HEK293 (cell line): ENCODE measurements at regions not wholly inside any gene's neighbourhood (a gene's known extent, or its start where the extent isn't known, plus 50 kb on each side); places are given as distances from the start of the nearest gene placed in this dataset.

Experiments used
- CTCF ChIA-PET: fragments of 350-600 bp; formaldehyde crosslinking; extraction: SDS; loops from one replicate; lab custom pipeline; 2021; ENCODE audit warnings: antibody characterized with exemption; lab: Yijun Ruan, JAX
- POLR2A ChIA-PET: fragments of 300-600 bp; formaldehyde crosslinking; extraction: SDS; loops from one replicate; lab custom pipeline; 2020; ENCODE audit warnings: antibody characterized with exemption, inconsistent platforms; lab: Yijun Ruan, JAX
- H3K27ac ChIP-seq: fragments of 200-500 bp; sonication (Bioruptor generic); 2 replicates; pipeline ENCODE4 v1.5.1; 2014; ENCODE audit warnings: low read depth, low read length, control low read depth, inconsistent platforms; ENCODE audit errors: extremely low read depth
- H3K36me3 ChIP-seq, 2 experiments: fragments of 200-500 bp in 1 of 2; sonication (Bioruptor generic) in 1 of 2; 1 replicate in 1 of 2; 2 replicates in 1 of 2; pipeline ENCODE4 v1.5.1; 2014 to 2017; ENCODE audit warnings: inconsistent platforms in 2 of 2, low read length in 2 of 2; ENCODE audit not compliant: control insufficient read depth in 2 of 2, insufficient read depth in 1 of 2
- H3K4me1 ChIP-seq: fragments of 200-500 bp; sonication (Bioruptor generic); 2 replicates; pipeline ENCODE4 v1.5.1; 2014; ENCODE audit warnings: mild to moderate bottlenecking, low read length, inconsistent platforms; ENCODE audit not compliant: control insufficient read depth, insufficient read depth
- H3K4me3 ChIP-seq: 2 replicates; pipeline ENCODE4 v1.5.1; 2011; ENCODE audit warnings: low read depth, mild to moderate bottlenecking, control low read depth, low read length, moderate library complexity
- H3K9me3 ChIP-seq: fragments of 200-500 bp; sonication (Bioruptor generic); 2 replicates; pipeline ENCODE4 v1.5.1; 2014; ENCODE audit warnings: low read depth, low read length, inconsistent platforms; ENCODE audit not compliant: control insufficient read depth, insufficient read depth
- TRIM28 ChIP-seq: IDR thresholded peaks from 2 replicates; pipeline ENCODE4 v1.6.1; 2011; ENCODE audit warnings: low read length, control low read depth, borderline replicate concordance
- ZBTB10 ChIP-seq: fragments of 450-650 bp; formaldehyde crosslinking; IDR thresholded peaks from 2 replicates; pipeline ENCODE4 v1.5.1; 2016; ENCODE audit warnings: missing biosample characterization, missing genetic modification characterization
- ZNF112 ChIP-seq: fragments of 450-650 bp; formaldehyde crosslinking; IDR thresholded peaks from 2 replicates; pipeline ENCODE4 v1.5.0; 2017; ENCODE audit warnings: missing biosample characterization, missing genetic modification characterization
- ZNF138 ChIP-seq: fragments of 450-650 bp; formaldehyde crosslinking; IDR thresholded peaks from 2 replicates; pipeline ENCODE4 v1.5.1; 2016; ENCODE audit warnings: missing biosample characterization, missing genetic modification characterization, borderline replicate concordance
- ZNF155 ChIP-seq: fragments of 450-650 bp; formaldehyde crosslinking; IDR thresholded peaks from 2 replicates; pipeline ENCODE4 v1.5.1; 2016; ENCODE audit warnings: missing biosample characterization, missing genetic modification characterization
- ZNF184 ChIP-seq: fragments of 450-650 bp; IDR thresholded peaks from 2 replicates; pipeline ENCODE4 v1.5.1; 2018; ENCODE audit warnings: missing biosample characterization, mild to moderate bottlenecking, missing genetic modification characterization
- ZNF211 ChIP-seq: fragments of 450-650 bp; formaldehyde crosslinking; IDR thresholded peaks from 2 replicates; pipeline ENCODE4 v1.5.1; 2016; ENCODE audit warnings: low read depth, missing biosample characterization, missing genetic modification characterization
- ZNF221 ChIP-seq: fragments of 450-650 bp; formaldehyde crosslinking; IDR thresholded peaks from 2 replicates; pipeline ENCODE4 v1.5.1; 2017; ENCODE audit warnings: missing biosample characterization, missing genetic modification characterization, borderline replicate concordance
- ZNF274 ChIP-seq, 2 experiments: fragments of 200-500 bp in 1 of 2; fragments of 450-650 bp in 1 of 2; sonication (Bioruptor generic) in 1 of 2; formaldehyde crosslinking in 1 of 2; IDR thresholded peaks; 2 replicates each; pipeline versions ENCODE4 v1.5.1 to v1.6.1; 2014 to 2016; ENCODE audit warnings: borderline replicate concordance in 1 of 2, inconsistent platforms in 1 of 2, low read length in 1 of 2, missing biosample characterization in 1 of 2, missing genetic modification characterization in 1 of 2
- ZNF416 ChIP-seq: fragments of 450-650 bp; formaldehyde crosslinking; IDR thresholded peaks from 2 replicates; pipeline ENCODE4 v1.5.1; 2016; ENCODE audit warnings: missing biosample characterization, missing genetic modification characterization
- ZNF426 ChIP-seq: fragments of 450-650 bp; formaldehyde crosslinking; IDR thresholded peaks from 2 replicates; pipeline ENCODE4 v1.5.1; 2017; ENCODE audit warnings: missing biosample characterization, missing genetic modification characterization, mild to moderate bottlenecking, inconsistent platforms, moderate library complexity
- ZNF473 ChIP-seq: fragments of 450-650 bp; formaldehyde crosslinking; IDR thresholded peaks from 2 replicates; pipeline ENCODE4 v1.5.1; 2017; ENCODE audit warnings: missing biosample characterization, missing genetic modification characterization
- ZNF549 ChIP-seq: fragments of 450-650 bp; IDR thresholded peaks from 2 replicates; pipeline ENCODE4 v1.5.1; 2018; ENCODE audit warnings: missing biosample characterization, missing genetic modification characterization, mild to moderate bottlenecking, inconsistent platforms, moderate library complexity
- ZNF560 ChIP-seq: fragments of 450-650 bp; formaldehyde crosslinking; IDR thresholded peaks from 2 replicates; pipeline ENCODE4 v1.5.1; 2017; ENCODE audit warnings: missing biosample characterization, missing genetic modification characterization, borderline replicate concordance
- ZNF664 ChIP-seq: fragments of 450-650 bp; formaldehyde crosslinking; IDR thresholded peaks from 2 replicates; pipeline ENCODE4 v1.5.1; 2016; ENCODE audit warnings: missing biosample characterization, missing genetic modification characterization
- TF ChIP-seq, protein P1 (sequence below): fragments of 450-650 bp; formaldehyde crosslinking; IDR thresholded peaks from 2 replicates; pipeline ENCODE4 v1.5.1; 2016; ENCODE audit warnings: missing biosample characterization, missing genetic modification characterization
- TF ChIP-seq, protein P2 (sequence below): fragments of 450-650 bp; formaldehyde crosslinking; conservative IDR thresholded peaks from 2 replicates; pipeline ENCODE4 v1.5.1; 2016; ENCODE audit warnings: low read depth, missing biosample characterization, missing genetic modification characterization

GRCh38 chr21:28207436-28208173 is 785.1 kb downstream of the LTN1 start:
- ChIA-PET CTCF (interaction anchor here (0.6 kb wide), 1 partner anchor 1270 kb away, joined by 3 read pairs; no protein-coding TSS in a partner anchor), POLR2A (no interaction called here)
- Histone ChIP-seq H3K36me3 (no peaks in the 10 kb centered on the region), H3K9me3 (no peaks in the 10 kb centered on the region; the same call in 1 of the 2 replicates), H3K4me1 (no peaks in the 10 kb centered on the region), H3K4me3 (no peak overlapping the region), H3K27ac (no peak overlapping the region)
- TF ChIP-seq ZNF155 (tag by site-specific recombination) (no peak), ZNF473 (tag by site-specific recombination) (no peak), ZNF184 (tag by site-specific recombination) (no peak), ZNF274 (IDR thresholded peaks at IDR 0.05; ENCODE audit: low read length) (no peak), ZNF274 (tag by site-specific recombination; IDR thresholded peaks at IDR 0.05; ENCODE audit: borderline replicate concordance) (no peak), ZNF549 (tag by site-specific recombination) (no peak), ZNF560 (tag by site-specific recombination) (no peak)

DNA sequence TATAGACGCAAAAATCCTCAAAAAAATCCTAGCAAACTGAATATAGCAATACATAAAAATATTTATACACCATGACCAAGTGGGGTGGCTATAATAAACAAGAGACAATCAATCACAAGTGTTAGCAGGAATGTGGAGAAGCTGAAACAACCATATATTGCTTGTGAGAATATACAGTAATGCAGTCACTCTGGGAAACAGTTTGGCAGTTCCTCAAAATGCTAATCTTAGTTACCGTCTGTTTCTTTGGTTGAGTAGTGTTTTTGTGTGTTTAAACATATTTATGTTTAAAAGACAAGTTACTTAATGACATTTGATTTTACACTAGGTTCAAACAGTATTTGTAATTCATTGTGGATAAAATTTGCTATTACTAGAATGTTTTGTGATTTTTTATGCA is 792.0 kb downstream of the LTN1 start:
- no peak for TF ChIP-seq ZNF138 (tag by site-specific recombination)
- no peak for TF ChIP-seq ZNF426 (tag by site-specific recombination)
- no peak for TF ChIP-seq ZNF664 (tag by site-specific recombination)
- TF ChIP-seq ZBTB10 (tag by site-specific recombination): no peak
- TF ChIP-seq ZNF112 (tag by site-specific recombination): no peak
- TF ChIP-seq ZNF416: no peak
- TF ChIP-seq ZNF221 (tag by site-specific recombination): no peak
- no peak for TF ChIP-seq ZNF211
- TF ChIP-seq, protein P1, sequence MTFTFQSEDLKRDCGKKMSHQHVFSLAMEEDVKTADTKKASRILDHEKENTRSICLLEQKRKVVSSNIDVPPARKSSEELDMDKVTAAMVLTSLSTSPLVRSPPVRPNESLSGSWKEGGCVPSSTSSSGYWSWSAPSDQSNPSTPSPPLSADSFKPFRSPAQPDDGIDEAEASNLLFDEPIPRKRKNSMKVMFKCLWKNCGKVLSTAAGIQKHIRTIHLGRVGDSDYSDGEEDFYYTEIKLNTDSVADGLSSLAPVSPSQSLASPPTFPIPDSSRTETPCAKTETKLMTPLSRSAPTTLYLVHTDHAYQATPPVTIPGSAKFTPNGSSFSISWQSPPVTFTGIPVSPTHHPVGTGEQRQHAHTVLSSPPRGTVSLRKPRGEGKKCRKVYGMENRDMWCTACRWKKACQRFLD: no peak
- no peak for TF ChIP-seq TRIM28
- TF ChIP-seq, protein P2, sequence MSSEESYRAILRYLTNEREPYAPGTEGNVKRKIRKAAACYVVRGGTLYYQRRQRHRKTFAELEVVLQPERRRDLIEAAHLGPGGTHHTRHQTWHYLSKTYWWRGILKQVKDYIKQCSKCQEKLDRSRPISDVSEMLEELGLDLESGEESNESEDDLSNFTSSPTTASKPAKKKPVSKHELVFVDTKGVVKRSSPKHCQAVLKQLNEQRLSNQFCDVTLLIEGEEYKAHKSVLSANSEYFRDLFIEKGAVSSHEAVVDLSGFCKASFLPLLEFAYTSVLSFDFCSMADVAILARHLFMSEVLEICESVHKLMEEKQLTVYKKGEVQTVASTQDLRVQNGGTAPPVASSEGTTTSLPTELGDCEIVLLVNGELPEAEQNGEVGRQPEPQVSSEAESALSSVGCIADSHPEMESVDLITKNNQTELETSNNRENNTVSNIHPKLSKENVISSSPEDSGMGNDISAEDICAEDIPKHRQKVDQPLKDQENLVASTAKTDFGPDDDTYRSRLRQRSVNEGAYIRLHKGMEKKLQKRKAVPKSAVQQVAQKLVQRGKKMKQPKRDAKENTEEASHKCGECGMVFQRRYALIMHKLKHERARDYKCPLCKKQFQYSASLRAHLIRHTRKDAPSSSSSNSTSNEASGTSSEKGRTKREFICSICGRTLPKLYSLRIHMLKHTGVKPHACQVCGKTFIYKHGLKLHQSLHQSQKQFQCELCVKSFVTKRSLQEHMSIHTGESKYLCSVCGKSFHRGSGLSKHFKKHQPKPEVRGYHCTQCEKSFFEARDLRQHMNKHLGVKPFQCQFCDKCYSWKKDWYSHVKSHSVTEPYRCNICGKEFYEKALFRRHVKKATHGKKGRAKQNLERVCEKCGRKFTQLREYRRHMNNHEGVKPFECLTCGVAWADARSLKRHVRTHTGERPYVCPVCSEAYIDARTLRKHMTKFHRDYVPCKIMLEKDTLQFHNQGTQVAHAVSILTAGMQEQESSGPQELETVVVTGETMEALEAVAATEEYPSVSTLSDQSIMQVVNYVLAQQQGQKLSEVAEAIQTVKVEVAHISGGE (tag by site-specific recombination): no peak
- H3K4me1 ChIP-seq: no peaks in the 10 kb centered on the region
- no peaks in the 10 kb centered on the region for H3K36me3 ChIP-seq
- ChIA-PET CTCF (interaction anchor here (0.6 kb wide), 1 partner anchor 87 kb away, joined by 3 read pairs; no protein-coding TSS in a partner anchor), POLR2A (no interaction called here)
- H3K4me3 ChIP-seq: no peak overlapping the region
- H3K27ac ChIP-seq: no peak overlapping the region
- no peaks in the 10 kb centered on the region for H3K9me3 ChIP-seq
